Endothelial cell (in vitro differentiated cells): ENCODE measurements at regions not wholly inside any gene's neighbourhood (a gene's known extent, or its start where the extent isn't known, plus 50 kb on each side); places are given as distances from the start of the nearest gene placed in this dataset.

Source experiments
- DNase-seq: peaks from one replicate; pipeline ENCODE4 v3.0.0; 2021; ENCODE audit warnings: low spot score
- H3K27ac Mint-ChIP-seq: one replicate; pipeline ENCODE4 v1.8.0; 2021; ENCODE audit warnings: mixed read lengths, inconsistent platforms; ENCODE audit not compliant: unreplicated experiment
- H3K27me3 Mint-ChIP-seq: one replicate; pipeline ENCODE4 v1.8.0; 2021; ENCODE audit warnings: mild to moderate bottlenecking, moderate library complexity, mixed read lengths, inconsistent platforms; ENCODE audit not compliant: unreplicated experiment
- H3K36me3 Mint-ChIP-seq: one replicate; pipeline ENCODE4 v1.8.0; 2021; ENCODE audit warnings: mild to moderate bottlenecking, low read depth, mixed read lengths, inconsistent platforms; ENCODE audit not compliant: unreplicated experiment
- H3K4me1 Mint-ChIP-seq: one replicate; pipeline ENCODE4 v1.8.0; 2021; ENCODE audit warnings: mild to moderate bottlenecking, mixed read lengths, inconsistent platforms; ENCODE audit not compliant: unreplicated experiment
- H3K4me3 Mint-ChIP-seq: one replicate; pipeline ENCODE4 v1.8.0; 2021; ENCODE audit warnings: mild to moderate bottlenecking, mixed read lengths, inconsistent platforms; ENCODE audit not compliant: unreplicated experiment
- H3K9me3 Mint-ChIP-seq: one replicate; pipeline ENCODE4 v1.8.0; 2021; ENCODE audit warnings: mixed read lengths, inconsistent platforms; ENCODE audit not compliant: unreplicated experiment
- CTCF ChIP-seq: fragments of 200-600 bp; sonication (generic); IDR thresholded peaks from one replicate; pipeline ENCODE4 v1.5.0; 2021; ENCODE audit warnings: antibody characterized with exemption; ENCODE audit not compliant: unreplicated experiment

DNA sequence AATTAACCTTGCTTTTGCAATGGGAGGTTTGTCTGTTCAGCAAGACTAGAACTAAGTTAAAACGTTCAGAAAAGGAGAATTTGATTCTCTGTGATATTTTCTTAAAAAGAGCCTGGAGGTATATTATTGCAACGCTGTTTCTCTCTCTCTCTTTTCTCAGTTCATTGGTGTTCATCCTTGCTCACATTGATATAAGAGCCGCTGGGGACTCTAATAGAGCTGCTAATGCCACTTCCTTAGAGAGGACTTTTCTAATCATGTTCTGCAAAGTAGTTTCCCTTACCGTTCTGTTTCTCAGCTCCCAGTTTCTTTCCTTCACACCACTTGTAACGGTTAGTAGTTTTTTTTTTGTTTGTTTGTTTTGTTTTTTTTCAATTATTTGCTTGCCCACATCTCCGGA lies 203.8 kb downstream of the RWDD3 start:
- no peak overlapping the region for H3K27ac Mint-ChIP-seq
- no peaks in the 10 kb centered on the region for H3K27me3 Mint-ChIP-seq
- TF ChIP-seq CTCF, result no peak
- DNase-seq, result no peak
- no peak overlapping the region for H3K4me3 Mint-ChIP-seq
- no peaks in the 10 kb centered on the region for H3K36me3 Mint-ChIP-seq
- H3K4me1 Mint-ChIP-seq, result no peaks in the 10 kb centered on the region
- H3K9me3 Mint-ChIP-seq, result no peaks in the 10 kb centered on the region

- H3K27me3 Mint-ChIP-seq, result no peaks in the 10 kb centered on the region
- H3K9me3 Mint-ChIP-seq, result no peaks in the 10 kb centered on the region
- H3K4me1 Mint-ChIP-seq, result no peaks in the 10 kb centered on the region
- no peaks in the 10 kb centered on the region for H3K36me3 Mint-ChIP-seq
- TF ChIP-seq CTCF, result no peak
- no peak for DNase-seq
- H3K4me3 Mint-ChIP-seq, result no peak overlapping the region
- H3K27ac Mint-ChIP-seq, result no peak overlapping the region
Observed at GRCh38 chr1:95438218-95438948, 204.4 kb downstream of the RWDD3 start.

DNA sequence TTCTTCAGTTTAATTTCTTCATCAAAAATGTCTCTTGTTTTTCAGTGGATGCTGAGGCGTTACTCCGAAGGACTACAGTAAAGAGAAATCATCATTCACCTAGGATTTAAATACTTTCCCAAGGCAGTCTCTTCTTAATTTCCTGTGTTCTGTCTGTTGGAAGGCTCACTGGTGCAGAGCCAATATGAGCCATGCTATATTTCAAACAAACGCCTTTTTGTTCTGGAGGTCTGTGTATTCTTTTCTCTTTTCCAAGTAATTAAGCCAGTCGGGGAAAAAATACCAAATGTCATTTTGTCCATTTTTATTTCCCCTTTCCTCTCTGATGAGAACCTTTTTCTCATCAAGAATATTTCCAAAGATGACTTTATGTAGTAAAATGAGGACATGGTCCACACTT lies 206.5 kb downstream of the RWDD3 start:
- Mint-ChIP-seq H3K4me3 (no peak overlapping the region), H3K4me1 (peaks cover 3% of the 10 kb centered on the region), H3K9me3 (no peaks in the 10 kb centered on the region), H3K27ac (no peak overlapping the region), H3K27me3 (no peaks in the 10 kb centered on the region), H3K36me3 (no peaks in the 10 kb centered on the region)
- no peak for TF ChIP-seq CTCF
- DNase-seq, result no peak

DNA sequence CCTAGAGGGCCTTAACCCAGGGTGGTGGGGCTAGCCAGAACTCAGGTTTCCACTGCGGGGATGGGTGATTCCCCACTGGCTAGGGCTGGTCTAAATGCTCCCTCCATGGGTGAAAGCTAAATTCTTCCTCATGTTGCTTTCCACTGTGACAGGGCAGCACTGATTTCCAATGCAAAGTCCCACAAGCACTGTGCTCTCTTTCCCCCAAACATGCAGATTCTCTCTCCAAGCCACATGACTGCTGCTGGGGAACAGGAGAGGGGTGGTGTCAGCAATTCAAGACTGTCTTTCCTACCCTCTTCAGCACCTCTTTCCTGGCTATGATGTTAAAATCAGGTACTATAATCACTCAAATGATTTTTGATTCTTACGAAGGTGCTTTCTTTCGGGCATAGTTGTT lies 215.5 kb downstream of the RWDD3 start:
- Mint-ChIP-seq H3K4me3 (no peak overlapping the region), H3K36me3 (no peaks in the 10 kb centered on the region), H3K27me3 (no peaks in the 10 kb centered on the region), H3K27ac (no peak overlapping the region), H3K4me1 (peaks cover 9% of the 10 kb centered on the region), H3K9me3 (peaks cover 4% of the 10 kb centered on the region)
- TF ChIP-seq CTCF, result no peak
- DNase-seq, result no peak

GRCh38 chr1:95451054-95451453 lies 217.0 kb downstream of the RWDD3 start:
- Mint-ChIP-seq H3K27me3 (peaks cover 1% of the 10 kb centered on the region), H3K27ac (no peak overlapping the region), H3K36me3 (no peaks in the 10 kb centered on the region), H3K9me3 (peaks cover 4% of the 10 kb centered on the region), H3K4me1 (peaks cover 6% of the 10 kb centered on the region), H3K4me3 (no peak overlapping the region)
- TF ChIP-seq CTCF, result no peak
- DNase-seq, result no peak
